ENCODE measurements at regions not wholly inside any gene's neighbourhood (a gene's known extent, or its start where the extent isn't known, plus 50 kb on each side); places are given as distances from the start of the nearest gene placed in this dataset.

GRCh38 chr3:181626036-181626435 lies 85.7 kb upstream of the SOX2 start:
- no peak overlapping the region for H3K4me2 ChIP-seq (ENCODE audit: control insufficient read depth, extremely low read depth, insufficient read depth, low read depth, low read length)
- TF ChIP-seq CTCF (optimal IDR thresholded peaks at IDR 0.05 in 1 of 3, IDR thresholded peaks at IDR 0.05 in 1 of 3, conservative IDR thresholded peaks at IDR 0.05 in 1 of 3; ENCODE audit: extremely low read depth in 1 of 3, insufficient read depth in 2 of 3, low read length in 3 of 3) (no peak), EZH2 (IDR thresholded peaks at IDR 0.05; ENCODE audit: low read length) (no peak)
- H3K36me3 ChIP-seq (ENCODE audit: control insufficient read depth in 2 of 2, extremely low read depth in 1 of 2, insufficient read depth in 2 of 2, low read length in 2 of 2) = no peaks in the 10 kb centered on the region
- H4K20me1 ChIP-seq (ENCODE audit: control insufficient read depth, extremely low read depth, insufficient read depth, low read length) = no peaks in the 10 kb centered on the region
- no peaks in the 10 kb centered on the region for H3K9me3 ChIP-seq (ENCODE audit: control insufficient read depth, low read depth, low read length)
- no peak overlapping the region for H3K27ac ChIP-seq (ENCODE audit: control insufficient read depth, insufficient read depth, low read length)
- dilution Hi-C loops (cut with MboI; ENCODE audit: extremely low pct_ligation_motif_present, low sequenced_read_pairs) = no loop called here
- H3K4me1 ChIP-seq (ENCODE audit: control insufficient read depth, extremely low read depth, insufficient read depth, low read length) = peaks cover 51% of the 10 kb centered on the region
- FAIRE-seq = no peak
- H3K27me3 ChIP-seq (ENCODE audit: control insufficient read depth, extremely low read depth, insufficient read depth, low read length) = no peaks in the 10 kb centered on the region
- no peaks in the 10 kb centered on the region for H3K79me2 ChIP-seq (ENCODE audit: control insufficient read depth, insufficient read depth, low read length)
- no peak overlapping the region for H2AFZ ChIP-seq (ENCODE audit: control insufficient read depth, low read length)
- no peak overlapping the region for H3K4me3 ChIP-seq (ENCODE audit: control insufficient read depth in 2 of 3, extremely low read depth in 1 of 3, insufficient read depth in 2 of 3, low read depth in 1 of 3, low read length in 3 of 3)
- H3K9ac ChIP-seq (ENCODE audit: control insufficient read depth, extremely low read depth, insufficient read depth, low read length) = no peak overlapping the region
- DNase-seq (ENCODE audit: low read depth, low spot score) = no peak
- H3K9me1 ChIP-seq (ENCODE audit: control insufficient read depth, extremely low read depth, insufficient read depth, low read length) = no peaks in the 10 kb centered on the region

GRCh38 chr3:181623924-181624694 lies 87.6 kb upstream of the SOX2 start:
- H4K20me1 ChIP-seq (ENCODE audit: control insufficient read depth, extremely low read depth, insufficient read depth, low read length) = no peaks in the 10 kb centered on the region
- H3K27ac ChIP-seq (ENCODE audit: control insufficient read depth, insufficient read depth, low read length) = peak overlapping the region; percentile 49
- dilution Hi-C loops (cut with MboI; ENCODE audit: extremely low pct_ligation_motif_present, low sequenced_read_pairs) = no loop called here
- H3K9me1 ChIP-seq (ENCODE audit: control insufficient read depth, extremely low read depth, insufficient read depth, low read length) = no peaks in the 10 kb centered on the region
- peak; percentile 58 for DNase-seq (ENCODE audit: low read depth, low spot score)
- no peaks in the 10 kb centered on the region for H3K79me2 ChIP-seq (ENCODE audit: control insufficient read depth, insufficient read depth, low read length)
- peak overlapping the region; percentile 83 for H3K4me2 ChIP-seq (ENCODE audit: control insufficient read depth, extremely low read depth, insufficient read depth, low read depth, low read length)
- no peaks in the 10 kb centered on the region for H3K9me3 ChIP-seq (ENCODE audit: control insufficient read depth, low read depth, low read length)
- no peak for TF ChIP-seq EZH2 (IDR thresholded peaks at IDR 0.05; ENCODE audit: low read length)
- no peak for TF ChIP-seq CTCF (optimal IDR thresholded peaks at IDR 0.05 in 1 of 3, IDR thresholded peaks at IDR 0.05 in 1 of 3, conservative IDR thresholded peaks at IDR 0.05 in 1 of 3; ENCODE audit: extremely low read depth in 1 of 3, insufficient read depth in 2 of 3, low read length in 3 of 3)
- H2AFZ ChIP-seq (ENCODE audit: control insufficient read depth, low read length) = peak overlapping the region; percentile 37
- peaks cover 37% of the 10 kb centered on the region for H3K4me1 ChIP-seq (ENCODE audit: control insufficient read depth, extremely low read depth, insufficient read depth, low read length)
- no peaks in the 10 kb centered on the region for H3K36me3 ChIP-seq (ENCODE audit: control insufficient read depth in 2 of 2, extremely low read depth in 1 of 2, insufficient read depth in 2 of 2, low read length in 2 of 2)
- peak; percentile 76 for FAIRE-seq
- no peaks in the 10 kb centered on the region for H3K27me3 ChIP-seq (ENCODE audit: control insufficient read depth, extremely low read depth, insufficient read depth, low read length)
- H3K4me3 ChIP-seq (ENCODE audit: control insufficient read depth in 2 of 3, extremely low read depth in 1 of 3, insufficient read depth in 2 of 3, low read depth in 1 of 3, low read length in 3 of 3) = peak overlapping the region in 2 of 3 experiments; percentile 11 to 50
- H3K9ac ChIP-seq (ENCODE audit: control insufficient read depth, extremely low read depth, insufficient read depth, low read length) = no peak overlapping the region
